Trophoblast cell (in vitro differentiated cells and primary cell): ENCODE measurements at regions not wholly inside any gene's neighbourhood (a gene's known extent, or its start where the extent isn't known, plus 50 kb on each side); places are given as distances from the start of the nearest gene placed in this dataset.
"Not testable (repeated sequence)": the region's sequence is repeated elsewhere in the genome, so short reads cannot be mapped to it uniquely, and the experiment has no call there.

Source experiments
- DNase-seq, 2 donors: peaks; one replicate each; pipeline ENCODE4 v3.0.0-alpha.2; 2016
- H2AFZ ChIP-seq: 2 replicates; pipeline ENCODE4 v1.6.1; 2013; ENCODE audit warnings: low read length, moderate library complexity, mild to moderate bottlenecking; ENCODE audit not compliant: insufficient read depth, poor library complexity
- H2AK5ac ChIP-seq: 2 replicates; pipeline ENCODE4 v1.6.1; 2013; ENCODE audit warnings: mild to moderate bottlenecking, low read length
- H2BK120ac ChIP-seq: 2 replicates; pipeline ENCODE4 v1.6.1; 2013; ENCODE audit warnings: low read length, mild to moderate bottlenecking, moderate library complexity; ENCODE audit not compliant: insufficient read depth, poor library complexity
- H2BK12ac ChIP-seq: 2 replicates; pipeline ENCODE4 v1.6.1; 2013; ENCODE audit warnings: mild to moderate bottlenecking, low read length, moderate library complexity
- H2BK5ac ChIP-seq: 2 replicates; pipeline ENCODE4 v1.6.1; 2013; ENCODE audit warnings: low read length, low read depth, moderate library complexity, mild to moderate bottlenecking; ENCODE audit not compliant: poor library complexity
- H3K14ac ChIP-seq: 2 replicates; pipeline ENCODE4 v1.6.1; 2013; ENCODE audit warnings: mild to moderate bottlenecking, low read length
- H3K18ac ChIP-seq: 2 replicates; pipeline ENCODE4 v1.6.1; 2013; ENCODE audit warnings: mild to moderate bottlenecking, low read length
- H3K23ac ChIP-seq: 2 replicates; pipeline ENCODE4 v1.6.1; 2013; ENCODE audit warnings: low read length
- H3K27ac ChIP-seq: 2 replicates; pipeline ENCODE4 v1.5.1; 2013; ENCODE audit warnings: low read depth, mild to moderate bottlenecking, inconsistent platforms, low read length, moderate library complexity
- H3K27me3 ChIP-seq: 2 replicates; pipeline ENCODE4 v1.6.1; 2013; ENCODE audit warnings: inconsistent platforms, mild to moderate bottlenecking, low read length, moderate library complexity; ENCODE audit not compliant: insufficient read depth
- H3K36me3 ChIP-seq, 2 experiments: 1 replicate in 1 of 2; 2 replicates in 1 of 2; pipeline ENCODE4 v1.6.1; 2013; ENCODE audit warnings: low read length in 2 of 2, mild to moderate bottlenecking in 2 of 2, moderate library complexity in 1 of 2; ENCODE audit not compliant: insufficient read depth in 2 of 2, control insufficient read depth in 1 of 2
- H3K4ac ChIP-seq: 2 replicates; pipeline ENCODE4 v1.6.1; 2013; ENCODE audit warnings: low read depth, mild to moderate bottlenecking, low read length, moderate library complexity
- H3K4me1 ChIP-seq, 2 experiments: 1 replicate in 1 of 2; 2 replicates in 1 of 2; pipeline ENCODE4 v1.6.1; 2013; ENCODE audit warnings: low read length in 2 of 2, mild to moderate bottlenecking in 2 of 2, moderate library complexity in 1 of 2; ENCODE audit not compliant: insufficient read depth in 2 of 2, control insufficient read depth in 1 of 2
- H3K4me2 ChIP-seq: 2 replicates; pipeline ENCODE4 v1.6.1; 2013; ENCODE audit warnings: inconsistent platforms, mild to moderate bottlenecking, low read length, moderate library complexity
- H3K4me3 ChIP-seq: 2 replicates; pipeline ENCODE4 v1.5.1; 2013; ENCODE audit warnings: mild to moderate bottlenecking, low read depth, low read length, inconsistent platforms
- H3K79me1 ChIP-seq: one replicate; pipeline ENCODE4 v1.6.1; 2013; ENCODE audit warnings: low read length
- H3K79me2 ChIP-seq: 2 replicates; pipeline ENCODE4 v1.6.1; 2013; ENCODE audit warnings: low read length, mild to moderate bottlenecking; ENCODE audit not compliant: control insufficient read depth, insufficient read depth, poor library complexity
- H3K9ac ChIP-seq: 2 replicates; pipeline ENCODE4 v1.6.1; 2013; ENCODE audit warnings: mild to moderate bottlenecking, low read length
- H3K9me3 ChIP-seq: 2 replicates; pipeline ENCODE4 v1.6.1; 2013; ENCODE audit warnings: low read depth, mild to moderate bottlenecking, control low read depth, inconsistent platforms, low read length; ENCODE audit not compliant: insufficient read depth
- H4K12ac ChIP-seq: 2 replicates; pipeline ENCODE4 v1.6.1; 2013; ENCODE audit warnings: low read depth, mild to moderate bottlenecking, low read length, moderate library complexity
- H4K8ac ChIP-seq: 2 replicates; pipeline ENCODE4 v1.6.1; 2013; ENCODE audit warnings: low read depth, mild to moderate bottlenecking, low read length, moderate library complexity
- H4K91ac ChIP-seq: one replicate; pipeline ENCODE4 v1.6.1; 2013; ENCODE audit warnings: low read depth, mild to moderate bottlenecking, low read length, moderate library complexity
- WGBS: extraction: QIAGEN DNeasy Blood & Tissue Kit; methylation state at CpG from one replicate; pipeline ENCODE4 v1.1.7; 2013; ENCODE audit warnings: missing lambda C conversion rate; ENCODE audit not compliant: insufficient read length, insufficient coverage; ENCODE audit errors: extremely low coverage; 5-methylcytosine and 5-hydroxymethylcytosine counted together

DNA sequence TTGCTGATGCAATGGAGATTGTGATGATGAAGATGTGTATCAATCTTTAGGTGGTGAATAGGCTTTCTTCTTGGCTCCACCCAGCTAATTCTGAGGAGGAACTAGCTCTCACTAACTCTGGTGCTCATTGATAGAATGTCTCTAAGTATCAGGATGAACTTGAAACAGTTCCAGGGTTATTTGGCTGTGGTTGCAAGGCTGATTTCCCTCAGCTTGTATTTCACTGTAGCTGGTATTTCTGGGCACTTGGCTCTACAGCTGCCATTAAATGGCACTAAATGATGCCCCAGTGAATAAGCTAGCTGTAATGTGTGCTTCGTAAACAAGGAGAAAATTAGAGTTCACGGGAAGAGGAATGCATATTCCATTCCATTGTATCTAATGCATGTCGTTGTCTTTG lies 241.2 kb downstream of the RPIA start:
- H4K91ac ChIP-seq: no peak overlapping the region
- no peak overlapping the region for H2AK5ac ChIP-seq
- H2AFZ ChIP-seq: no peak overlapping the region
- H3K79me1 ChIP-seq: no peaks in the 10 kb centered on the region
- no peaks in the 10 kb centered on the region for H3K36me3 ChIP-seq
- no peak overlapping the region for H3K14ac ChIP-seq
- no peak overlapping the region for H2BK12ac ChIP-seq
- no peaks in the 10 kb centered on the region for H3K4me1 ChIP-seq
- no peak overlapping the region for H3K4ac ChIP-seq
- no peak overlapping the region for H3K9ac ChIP-seq
- no peaks in the 10 kb centered on the region for H3K79me2 ChIP-seq
- H3K27ac ChIP-seq: no peak overlapping the region
- H2BK5ac ChIP-seq: no peak overlapping the region
- no peak for DNase-seq
- WGBS: no CpG with 5 or more reads among the region's 3 CpGs
- no peak overlapping the region for H4K12ac ChIP-seq
- H2BK120ac ChIP-seq: no peak overlapping the region
- H3K23ac ChIP-seq: no peak overlapping the region
- H3K4me3 ChIP-seq: no peak overlapping the region
- no peak overlapping the region for H3K18ac ChIP-seq
- no peaks in the 10 kb centered on the region for H3K9me3 ChIP-seq
- no peak overlapping the region for H4K8ac ChIP-seq
- H3K27me3 ChIP-seq: no peaks in the 10 kb centered on the region
- no peak overlapping the region for H3K4me2 ChIP-seq

GRCh38 chr2:88933091-88933490 lies 241.6 kb downstream of the RPIA start:
- Histone ChIP-seq H3K79me1 (no peaks in the 10 kb centered on the region), H3K4me2 (no peak overlapping the region), H3K4me3 (no peak overlapping the region), H2BK120ac (no peak overlapping the region), H3K36me3 (no peaks in the 10 kb centered on the region), H3K18ac (no peak overlapping the region), H3K27ac (no peak overlapping the region), H3K79me2 (no peaks in the 10 kb centered on the region), H4K91ac (no peak overlapping the region), H2BK5ac (no peak overlapping the region), H3K4ac (no peak overlapping the region), H3K4me1 (no peaks in the 10 kb centered on the region), H3K9me3 (no peaks in the 10 kb centered on the region), H2BK12ac (no peak overlapping the region), H3K9ac (no peak overlapping the region), H3K27me3 (no peaks in the 10 kb centered on the region), H3K23ac (no peak overlapping the region), H2AFZ (no peak overlapping the region), H2AK5ac (no peak overlapping the region), H4K12ac (no peak overlapping the region), H4K8ac (no peak overlapping the region), H3K14ac (no peak overlapping the region)
- DNase-seq: no peak
- no CpG with 5 or more reads among the region's 4 CpGs for WGBS

- Histone ChIP-seq H3K36me3 (no peaks in the 10 kb centered on the region), H3K79me1 (no peaks in the 10 kb centered on the region), H3K27ac (no peak overlapping the region), H3K23ac (no peak overlapping the region), H3K9me3 (no peaks in the 10 kb centered on the region), H3K4me1 (no peaks in the 10 kb centered on the region), H4K91ac (no peak overlapping the region), H2AK5ac (no peak overlapping the region), H3K4me3 (no peak overlapping the region), H2AFZ (no peak overlapping the region), H3K14ac (no peak overlapping the region), H3K4me2 (no peak overlapping the region), H4K8ac (no peak overlapping the region), H3K79me2 (no peaks in the 10 kb centered on the region), H2BK5ac (no peak overlapping the region), H2BK12ac (no peak overlapping the region), H2BK120ac (no peak overlapping the region), H3K27me3 (no peaks in the 10 kb centered on the region), H3K9ac (no peak overlapping the region), H4K12ac (no peak overlapping the region), H3K18ac (no peak overlapping the region), H3K4ac (no peak overlapping the region)
- no CpG with 5 or more reads among the region's 1 CpG for WGBS
- peak; percentile 73 to 84 for DNase-seq
Measured at GRCh38 chr2:88933980-88934379, 242.5 kb downstream of the RPIA start.

GRCh38 chr2:88941178-88941577 lies 249.7 kb downstream of the RPIA start:
- H2BK12ac ChIP-seq, H4K8ac ChIP-seq, H3K36me3 ChIP-seq, H3K79me2 ChIP-seq, H3K14ac ChIP-seq, H3K4ac ChIP-seq, H3K9ac ChIP-seq, H2BK120ac ChIP-seq, H3K27me3 ChIP-seq, H3K9me3 ChIP-seq, H3K23ac ChIP-seq, H2BK5ac ChIP-seq, H3K4me1 ChIP-seq, H3K27ac ChIP-seq, H3K4me3 ChIP-seq, H2AK5ac ChIP-seq, H4K12ac ChIP-seq, H4K91ac ChIP-seq, H3K4me2 ChIP-seq, H3K18ac ChIP-seq, H2AFZ ChIP-seq, H3K79me1 ChIP-seq: not testable (repeated sequence)
- WGBS: no CpG with 5 or more reads among the region's 2 CpGs
- DNase-seq: peak; percentile 59 to 74
